GM21515 (cell line): ENCODE measurements at regions not wholly inside any gene's neighbourhood (a gene's known extent, or its start where the extent isn't known, plus 50 kb on each side); places are given as distances from the start of the nearest gene placed in this dataset.
"Not testable (repeated sequence)": the region's sequence is repeated elsewhere in the genome, so short reads cannot be mapped to it uniquely, and the experiment has no call there.

ENCODE experiments used
- ATAC-seq: cut with Tn5 transposase; IDR thresholded peaks from one replicate; pipeline ENCODE4 v1.9.1; 2021; ENCODE audit not compliant: unreplicated experiment

- no peak for ATAC-seq
Measured at GRCh38 chr7:45402480-45403218, 171.5 kb upstream of the ADCY1 start.

- no peak for ATAC-seq
Measured at GRCh38 chr7:45404622-45405021, 169.5 kb upstream of the ADCY1 start.

GRCh38 chr7:45407730-45408408 is 166.3 kb upstream of the ADCY1 start:
- ATAC-seq: no peak

DNA sequence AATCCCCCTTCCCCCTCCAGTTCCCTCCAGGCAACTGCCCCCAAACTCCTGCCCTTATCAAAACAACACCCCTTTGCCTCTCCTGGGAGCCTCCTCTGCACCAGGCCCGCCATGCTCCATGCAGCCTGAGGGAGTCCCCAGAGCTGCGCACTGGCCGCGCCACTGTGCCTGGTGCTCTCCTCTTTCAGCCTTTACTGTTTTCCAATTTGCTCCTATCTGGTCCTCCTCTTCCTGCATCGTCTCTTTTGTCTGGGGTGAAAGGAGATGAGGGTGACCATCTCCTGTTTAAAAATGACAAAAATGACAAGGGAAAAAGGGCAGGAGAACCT is 165.8 kb upstream of the ADCY1 start:
- no peak for ATAC-seq

DNA sequence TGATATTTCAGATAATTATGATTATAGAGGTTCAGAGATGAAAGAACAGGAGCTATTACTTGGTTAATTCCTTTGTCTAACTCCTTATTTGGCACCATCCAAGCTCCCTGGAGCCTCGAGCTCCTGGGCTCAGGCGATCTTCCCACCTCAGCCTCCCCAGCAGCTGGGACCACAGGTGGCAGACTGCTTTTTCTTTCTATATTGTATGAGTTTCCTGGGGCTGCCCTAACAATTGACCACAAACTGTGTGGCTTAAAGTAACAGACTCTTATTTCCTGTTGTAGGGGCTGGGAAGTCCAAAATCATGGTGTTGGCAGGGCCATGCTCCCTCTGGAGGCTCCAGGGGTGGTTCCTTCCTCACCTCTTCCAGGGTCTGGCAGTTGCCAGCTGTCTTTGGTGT is 163.3 kb upstream of the ADCY1 start:
- ATAC-seq: no peak

- no peak for ATAC-seq
Measured at GRCh38 chr7:45413419-45413818, 160.7 kb upstream of the ADCY1 start.

DNA sequence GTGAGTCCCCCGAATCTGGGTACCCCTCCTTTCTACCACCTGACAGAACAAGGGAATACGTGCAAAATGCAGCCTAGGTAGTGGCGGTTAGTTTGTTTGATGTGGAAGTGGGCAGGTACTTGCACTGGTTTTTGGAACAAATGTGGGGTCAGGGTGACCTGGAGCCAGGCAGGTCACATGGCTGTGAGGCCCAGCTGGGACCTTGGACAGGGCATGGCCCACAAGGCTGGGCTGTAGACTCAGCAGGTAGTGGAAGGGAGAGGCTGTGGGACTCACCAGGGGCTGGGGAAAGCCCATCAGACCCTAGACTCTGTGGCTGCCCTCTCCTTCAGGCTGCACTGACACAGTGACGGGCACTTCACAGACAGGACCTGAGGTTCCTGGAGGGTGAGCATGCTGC is 159.9 kb upstream of the ADCY1 start:
- ATAC-seq: no peak

GRCh38 chr7:45415265-45415664 is 158.9 kb upstream of the ADCY1 start:
- no peak for ATAC-seq

- peak; percentile 59 for ATAC-seq
Measured at GRCh38 chr7:45416846-45417245, 157.3 kb upstream of the ADCY1 start.

- ATAC-seq: no peak
Measured at GRCh38 chr7:45417268-45417667, 156.9 kb upstream of the ADCY1 start.

DNA sequence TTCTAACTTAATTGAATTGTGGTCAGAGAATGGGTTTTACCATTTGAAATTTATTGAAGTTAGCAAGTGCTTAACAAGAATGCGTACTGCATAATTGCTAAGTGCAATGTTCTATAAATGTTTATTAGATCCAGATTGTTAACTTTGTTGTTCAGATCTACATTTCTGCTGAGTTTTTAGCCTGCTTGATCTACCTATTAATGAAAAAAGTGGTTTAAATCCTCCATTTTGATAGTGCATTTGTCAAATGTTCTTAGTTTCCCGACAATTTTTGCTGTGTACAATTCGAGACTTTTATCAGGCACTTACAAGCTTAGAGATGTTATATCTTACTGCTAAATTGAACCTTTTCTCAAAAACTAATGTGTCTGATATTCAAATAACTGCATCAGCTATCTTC is 156.4 kb upstream of the ADCY1 start:
- ATAC-seq: no peak

DNA sequence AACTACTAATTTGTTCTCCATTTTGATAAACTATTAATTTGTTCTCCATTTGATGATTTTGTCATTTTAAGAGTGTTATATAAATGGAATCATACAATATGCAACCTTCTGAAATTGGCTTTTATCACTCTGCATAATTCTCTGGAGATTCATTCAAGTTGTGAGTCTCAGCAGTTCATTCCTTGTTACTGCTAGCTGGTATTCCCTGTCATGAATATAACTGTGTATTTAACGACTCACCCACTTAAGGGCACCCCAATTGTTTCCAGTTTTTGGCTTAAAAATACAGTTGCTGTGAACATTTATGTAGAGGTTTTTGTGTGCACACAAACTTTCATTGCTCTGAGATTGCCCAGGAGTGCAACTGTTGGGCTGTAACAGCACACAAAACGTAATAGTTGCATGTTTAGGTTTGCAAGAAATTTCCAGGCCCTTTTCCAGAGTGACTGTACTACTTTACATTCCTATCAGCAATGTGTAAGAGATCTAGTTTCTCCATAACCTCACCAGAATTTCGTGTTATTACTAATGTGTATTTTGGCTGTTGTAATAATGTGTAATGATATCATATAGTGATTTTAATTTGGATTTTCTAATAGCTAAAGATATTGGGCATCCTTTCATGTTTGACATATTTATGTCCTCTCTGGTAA is 153.2 kb upstream of the ADCY1 start:
- no peak for ATAC-seq

- no peak for ATAC-seq
Measured at GRCh38 chr7:45421806-45422205, 152.4 kb upstream of the ADCY1 start.

GRCh38 chr7:45430397-45430796 is 143.8 kb upstream of the ADCY1 start:
- no peak for ATAC-seq

- no peak for ATAC-seq
Measured at GRCh38 chr7:45434167-45434784, 139.9 kb upstream of the ADCY1 start.

DNA sequence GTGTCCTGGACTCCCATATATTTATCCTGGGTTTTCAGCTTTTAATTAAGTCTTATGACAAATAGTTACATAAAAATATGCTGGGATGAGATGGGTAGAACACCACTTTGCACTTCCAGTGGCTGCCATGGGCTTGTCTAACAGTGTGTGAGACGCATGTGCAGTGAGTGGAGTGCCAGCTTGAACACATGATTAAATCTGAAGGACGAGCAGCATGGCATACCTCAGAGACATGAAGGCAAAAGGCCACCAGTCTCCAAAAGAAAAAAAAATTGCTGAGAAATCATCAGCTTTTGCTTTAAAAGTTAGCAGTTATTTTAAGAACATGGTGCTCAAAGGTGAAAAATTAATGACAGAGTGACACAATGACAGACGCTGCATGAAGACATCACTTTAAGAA is 139.0 kb upstream of the ADCY1 start:
- no peak for ATAC-seq

DNA sequence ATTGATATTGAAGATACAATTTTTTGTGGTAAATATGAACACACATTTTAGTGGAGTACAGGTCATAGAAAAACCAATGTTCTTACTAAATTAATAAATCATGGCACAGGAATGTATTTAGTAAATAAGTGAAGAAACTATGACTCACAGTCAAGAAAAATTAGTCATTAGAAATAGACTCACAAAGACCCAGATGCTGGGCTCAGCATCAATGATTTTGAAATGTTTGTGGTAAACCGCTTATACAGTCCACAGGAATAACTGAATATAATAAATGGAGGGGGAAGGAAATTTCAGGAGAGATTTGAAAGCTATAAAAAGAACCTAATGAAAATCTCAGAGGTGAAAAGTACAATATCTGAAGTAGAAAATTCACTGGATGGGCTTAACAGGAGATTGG is 138.3 kb upstream of the ADCY1 start:
- ATAC-seq: no peak

- not testable (repeated sequence) for ATAC-seq
Measured at GRCh38 chr7:45440776-45441175, 133.4 kb upstream of the ADCY1 start.

GRCh38 chr7:45443263-45443662 is 130.9 kb upstream of the ADCY1 start:
- ATAC-seq: no peak

GRCh38 chr7:45446195-45446944 is 127.8 kb upstream of the ADCY1 start:
- ATAC-seq: peak; percentile 75

GRCh38 chr7:45447296-45447695 is 126.9 kb upstream of the ADCY1 start:
- no peak for ATAC-seq
